RPMI7951 (cell line): ENCODE measurements at regions not wholly inside any gene's neighbourhood (a gene's known extent, or its start where the extent isn't known, plus 50 kb on each side); places are given as distances from the start of the nearest gene placed in this dataset.
"Not testable (repeated sequence)": the region's sequence is repeated elsewhere in the genome, so short reads cannot be mapped to it uniquely, and the experiment has no call there.

Source experiments
- DNase-seq: peaks from one replicate; pipeline ENCODE4 v3.0.0-alpha.2; 2012; ENCODE audit warnings: low read depth

GRCh38 chr11:95650276-95650675 is 139.3 kb downstream of the FAM76B start:
- no peak for DNase-seq

GRCh38 chr11:95647871-95648270 is 141.7 kb downstream of the FAM76B start:
- no peak for DNase-seq

GRCh38 chr11:95647355-95647754 is 142.2 kb downstream of the FAM76B start:
- no peak for DNase-seq

GRCh38 chr11:95641495-95641894 is 148.1 kb downstream of the FAM76B start:
- DNase-seq: no peak

- DNase-seq: no peak
Measured at GRCh38 chr11:95638501-95638900, 151.1 kb downstream of the FAM76B start.

- DNase-seq: no peak
Measured at GRCh38 chr11:95625164-95625900, 164.2 kb downstream of the FAM76B start.

GRCh38 chr11:95616256-95616804 is 173.3 kb downstream of the FAM76B start:
- no peak for DNase-seq

GRCh38 chr11:95611827-95612226 is 177.8 kb downstream of the FAM76B start:
- no peak for DNase-seq

GRCh38 chr11:95610185-95610584 is 179.4 kb downstream of the FAM76B start:
- DNase-seq: not testable (repeated sequence)

- DNase-seq: no peak
Measured at GRCh38 chr11:95608093-95608492, 181.5 kb downstream of the FAM76B start.

GRCh38 chr11:95606824-95607223 is 182.8 kb downstream of the FAM76B start:
- DNase-seq: no peak

GRCh38 chr11:95605271-95605940 is 184.2 kb downstream of the FAM76B start:
- no peak for DNase-seq

- no peak for DNase-seq
Measured at GRCh38 chr11:95599959-95600586, 189.5 kb downstream of the FAM76B start.

- DNase-seq: peak; percentile 26
Measured at GRCh38 chr11:95595973-95596489, 193.6 kb downstream of the FAM76B start.

- no peak for DNase-seq
Measured at GRCh38 chr11:95595541-95595940, 194.0 kb downstream of the FAM76B start.

GRCh38 chr11:95593111-95593510 is 196.5 kb downstream of the FAM76B start:
- no peak for DNase-seq

- DNase-seq: no peak
Measured at GRCh38 chr11:95592471-95592870, 197.1 kb downstream of the FAM76B start.

- no peak for DNase-seq
Measured at GRCh38 chr11:95589893-95590612, 199.5 kb downstream of the FAM76B start.

GRCh38 chr11:95588821-95589220 is 200.8 kb downstream of the FAM76B start:
- no peak for DNase-seq

GRCh38 chr11:95586661-95587060 is 202.9 kb downstream of the FAM76B start:
- DNase-seq: no peak

GRCh38 chr11:95586155-95586554 is 203.4 kb downstream of the FAM76B start:
- peak; percentile 63 for DNase-seq

GRCh38 chr11:95585752-95586077 is 203.9 kb downstream of the FAM76B start:
- no peak for DNase-seq
